ENCODE measurements at regions not wholly inside any gene's neighbourhood (a gene's known extent, or its start where the extent isn't known, plus 50 kb on each side); places are given as distances from the start of the nearest gene placed in this dataset.

GRCh38 chr3:153840487-153840886, 280.7 kb upstream of the ARHGEF26 start:
- RAD21 ChIA-PET (ENCODE audit: low non-redundant PET in 1 of 2, low total read pairs in 2 of 2, uncharacterized antibody in 2 of 2, unreplicated experiment in 2 of 2), result no interaction called here
- H3K36me3 ChIP-seq (ENCODE audit: control insufficient read depth in 1 of 2, insufficient read depth in 2 of 2, low read length in 2 of 2), result no peaks in the 10 kb centered on the region
- BruUV-seq (replicated peaks), result no TSS peak
- H3K4me3 ChIP-seq (replicated peaks in 1 of 2; ENCODE audit: low read depth in 1 of 2, low read length in 2 of 2), result no peak overlapping the region
- no peak overlapping the region for H3K9ac ChIP-seq (ENCODE audit: low read length)
- H3K27me3 ChIP-seq (ENCODE audit: insufficient read depth, low read length), result no peaks in the 10 kb centered on the region
- H3K9me3 ChIP-seq (ENCODE audit: control insufficient read depth in 1 of 2, insufficient read depth in 1 of 2, low read depth in 1 of 2, low read length in 2 of 2), result no peaks in the 10 kb centered on the region
- no peak for ATAC-seq
- no peak overlapping the region for H3K4me2 ChIP-seq (ENCODE audit: low read length)
- H4K20me1 ChIP-seq (ENCODE audit: insufficient read depth), result no peaks in the 10 kb centered on the region
- intact Hi-C loops (cut with micrococcal nuclease), result no loop called here
- POLR2A ChIA-PET, result no interaction called here
- CTCF ChIA-PET, result no interaction called here
- no peaks in the 10 kb centered on the region for H3K79me2 ChIP-seq (ENCODE audit: insufficient read depth, low read length)
- H3K9me2 ChIP-seq (ENCODE audit: insufficient read depth), result 0 out of 2 replicates have a peak, but pooled peaks cover 4% of the 10 kb centered on the region
- TF ChIP-seq CBX3 (IDR thresholded peaks at IDR 0.05; ENCODE audit: low read depth) (no peak), JUND (IDR thresholded peaks at IDR 0.05) (no peak), ZBTB33 (IDR thresholded peaks at IDR 0.05; ENCODE audit: extremely low read depth, insufficient replicate concordance, low read length) (no peak)
- no peak overlapping the region for H3K27ac ChIP-seq (ENCODE audit: low read depth, low read length)
- DNase-seq (ENCODE audit: low read depth, low spot score), result no peak
- no peak overlapping the region for H2AFZ ChIP-seq (ENCODE audit: low read depth, low read length, poor library complexity, severe bottlenecking)
- H3K4me1 ChIP-seq (ENCODE audit: control insufficient read depth in 1 of 2, insufficient read depth in 2 of 2, low read length in 2 of 2), result no peaks in the 10 kb centered on the region

- H3K27me3 ChIP-seq (ENCODE audit: insufficient read depth, low read length), result no peaks in the 10 kb centered on the region
- POLR2A ChIA-PET, result no interaction called here
Observed at GRCh38 chr3:153843994-153844393, 277.2 kb upstream of the ARHGEF26 start.

More at GRCh38 chr3:153843994-153844393, 277.2 kb upstream of the ARHGEF26 start:
- TF ChIP-seq CBX3 (IDR thresholded peaks at IDR 0.05; ENCODE audit: low read depth) (no peak), EZH2 (IDR thresholded peaks at IDR 0.05) (no peak), SRF (IDR thresholded peaks at IDR 0.05; ENCODE audit: low read depth) (no peak), SIN3A (IDR thresholded peaks at IDR 0.05; ENCODE audit: low read depth) (no peak), EGR1 (IDR thresholded peaks at IDR 0.05; ENCODE audit: low read depth) (no peak), MAX (IDR thresholded peaks at IDR 0.05) (no peak), ATF3 (IDR thresholded peaks at IDR 0.05) (no peak)
- no peaks in the 10 kb centered on the region for H3K79me2 ChIP-seq (ENCODE audit: insufficient read depth, low read length)
- H3K9me3 ChIP-seq (ENCODE audit: control insufficient read depth in 1 of 2, insufficient read depth in 1 of 2, low read depth in 1 of 2, low read length in 2 of 2), result no peaks in the 10 kb centered on the region
- no peak overlapping the region for H3K9ac ChIP-seq (ENCODE audit: low read length)
- 0 out of 2 replicates have a peak, but pooled peaks cover 1% of the 10 kb centered on the region for H3K9me2 ChIP-seq (ENCODE audit: insufficient read depth)
- no TSS peak for BruUV-seq (replicated peaks)
- DNase-seq (ENCODE audit: low read depth, low spot score) (no peak), ATAC-seq (no peak)
- H3K4me3 ChIP-seq (replicated peaks in 1 of 2; ENCODE audit: low read depth in 1 of 2, low read length in 2 of 2), result no peak overlapping the region
- H3K27ac ChIP-seq (ENCODE audit: low read depth, low read length), result no peak overlapping the region
- intact Hi-C loops (cut with micrococcal nuclease), result no loop called here
- H3K4me1 ChIP-seq (ENCODE audit: control insufficient read depth in 1 of 2, insufficient read depth in 2 of 2, low read length in 2 of 2), result no peaks in the 10 kb centered on the region
- H4K20me1 ChIP-seq (ENCODE audit: insufficient read depth), result no peaks in the 10 kb centered on the region
- CTCF ChIA-PET, result interaction anchor here (1.1 kb wide), 1 partner anchor 9 kb away, joined by 3 read pairs; no protein-coding TSS in a partner anchor
- RAD21 ChIA-PET (ENCODE audit: low non-redundant PET in 1 of 2, low total read pairs in 2 of 2, uncharacterized antibody in 2 of 2, unreplicated experiment in 2 of 2), result no interaction called here
- no peaks in the 10 kb centered on the region for H3K36me3 ChIP-seq (ENCODE audit: control insufficient read depth in 1 of 2, insufficient read depth in 2 of 2, low read length in 2 of 2)
- H2AFZ ChIP-seq (ENCODE audit: low read depth, low read length, poor library complexity, severe bottlenecking), result no peak overlapping the region
- H3K4me2 ChIP-seq (ENCODE audit: low read length), result no peak overlapping the region

Data from HCT116 (cell line).